Right lobe of liver (tissue), 6 donors: ENCODE measurements at regions not wholly inside any gene's neighbourhood (a gene's known extent, or its start where the extent isn't known, plus 50 kb on each side); places are given as distances from the start of the nearest gene placed in this dataset.

Source experiments
- ATAC-seq, 4 donors: fragments of 200-7000 bp; cut with Tn5 transposase; one replicate each; pipeline ENCODE4 v1.9.1; 2020; ENCODE audit warnings: mild to moderate bottlenecking in 4 of 4, moderate library complexity in 4 of 4
- DNase-seq, 3 donors: peaks; one replicate each; pipeline ENCODE4 v3.0.0-alpha.2; 2020
- H3K27ac ChIP-seq, 3 donors: fragments of 200-600 bp; one replicate each; pipeline ENCODE4 v1.8.0; 2022
- H3K27me3 ChIP-seq, 2 donors: fragments of 200-600 bp; one replicate each; pipeline ENCODE4 v1.8.0; 2022
- H3K36me3 ChIP-seq, 4 donors: fragments of 200-600 bp; sonication (generic) in 1 of 4; one replicate each; pipeline versions ENCODE4 v1.5.1 to v1.8.0; 2017 to 2022; ENCODE audit warnings: control low read depth in 1 of 4
- H3K4me1 ChIP-seq, 4 donors: fragments of 200-600 bp; sonication (generic) in 1 of 4; one replicate each; pipeline versions ENCODE4 v1.5.1 to v1.8.0; 2017 to 2022; ENCODE audit warnings: control low read depth in 1 of 4
- H3K4me3 ChIP-seq, 3 donors: fragments of 200-600 bp; one replicate each; pipeline ENCODE4 v1.8.0; 2022
- H3K9me3 ChIP-seq, 4 donors: fragments of 200-600 bp; sonication (generic) in 1 of 4; one replicate each; pipeline versions ENCODE4 v1.5.1 to v1.8.0; 2017 to 2022; ENCODE audit warnings: control low read depth in 1 of 4
- POLR2A ChIP-seq: fragments of 450-650 bp; IDR thresholded peaks from one replicate; pipeline ENCODE4 v1.6.1; 2017; ENCODE audit warnings: antibody characterized with exemption, mild to moderate bottlenecking
- WGBS: methylation state at CpG from one replicate; pipeline ENCODE4 v1.1.6; 2018; ENCODE audit warnings: low coverage, low lambda C conversion rate; ENCODE audit not compliant: insufficient coverage; ENCODE audit errors: missing lambda C conversion rate; 5-methylcytosine and 5-hydroxymethylcytosine counted together
- intact Hi-C, 2 donors: fragments of 100-400 bp; cut with DNase I; formaldehyde crosslinking; loops; one replicate each; pipeline versions ENCODE4 v1.11.2 to v1.14.1; 2022
- TF ChIP-seq, protein P1 (sequence below), 4 donors: fragments of 200-600 bp in 3 of 4; fragments of 450-650 bp in 1 of 4; IDR thresholded peaks; one replicate each; pipeline versions ENCODE4 v1.5.1 to v1.8.0; 2016 to 2022; ENCODE audit warnings: antibody characterized with exemption in 4 of 4, mild to moderate bottlenecking in 2 of 4
- donor health status: DM: no; HTN: yes; CAD: no.
- donor health status: DM: no; HTN: no; CAD: no.
- donor health status: DM: no; HTN: no; CAD: no.
- donor health status: DM: no; HTN: yes; CAD: no.
- donor health status: DM: no; HTN: yes; CAD: no.

DNA sequence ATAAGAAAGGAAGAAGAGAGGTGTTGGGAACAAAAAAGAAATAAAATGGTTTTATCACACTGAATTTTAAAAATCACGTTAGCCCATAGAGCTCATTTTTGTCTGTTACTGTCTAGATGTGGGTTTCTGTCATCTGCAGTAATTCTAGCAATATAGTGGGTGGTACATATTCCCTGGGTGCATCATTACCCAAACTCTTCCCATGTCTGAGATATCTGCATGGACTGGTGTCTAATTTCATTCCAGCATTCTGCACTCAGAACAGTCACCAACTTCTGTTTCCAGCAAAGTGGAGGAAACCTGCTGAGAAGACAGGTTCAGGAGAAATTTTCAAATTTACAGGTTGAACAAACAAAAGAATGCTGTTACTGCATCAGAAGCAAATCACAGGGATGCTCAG lies 263.8 kb downstream of the CDH11 start:
- H3K27me3 ChIP-seq: no peaks in the 10 kb centered on the region
- no peaks in the 10 kb centered on the region for H3K36me3 ChIP-seq
- intact Hi-C loops: no loop called here
- H3K9me3 ChIP-seq: no peaks in the 10 kb centered on the region
- TF ChIP-seq, protein P1, sequence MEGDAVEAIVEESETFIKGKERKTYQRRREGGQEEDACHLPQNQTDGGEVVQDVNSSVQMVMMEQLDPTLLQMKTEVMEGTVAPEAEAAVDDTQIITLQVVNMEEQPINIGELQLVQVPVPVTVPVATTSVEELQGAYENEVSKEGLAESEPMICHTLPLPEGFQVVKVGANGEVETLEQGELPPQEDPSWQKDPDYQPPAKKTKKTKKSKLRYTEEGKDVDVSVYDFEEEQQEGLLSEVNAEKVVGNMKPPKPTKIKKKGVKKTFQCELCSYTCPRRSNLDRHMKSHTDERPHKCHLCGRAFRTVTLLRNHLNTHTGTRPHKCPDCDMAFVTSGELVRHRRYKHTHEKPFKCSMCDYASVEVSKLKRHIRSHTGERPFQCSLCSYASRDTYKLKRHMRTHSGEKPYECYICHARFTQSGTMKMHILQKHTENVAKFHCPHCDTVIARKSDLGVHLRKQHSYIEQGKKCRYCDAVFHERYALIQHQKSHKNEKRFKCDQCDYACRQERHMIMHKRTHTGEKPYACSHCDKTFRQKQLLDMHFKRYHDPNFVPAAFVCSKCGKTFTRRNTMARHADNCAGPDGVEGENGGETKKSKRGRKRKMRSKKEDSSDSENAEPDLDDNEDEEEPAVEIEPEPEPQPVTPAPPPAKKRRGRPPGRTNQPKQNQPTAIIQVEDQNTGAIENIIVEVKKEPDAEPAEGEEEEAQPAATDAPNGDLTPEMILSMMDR (IDR thresholded peaks at IDR 0.05): no peak
- no peak for TF ChIP-seq POLR2A
- H3K4me3 ChIP-seq: no peak overlapping the region
- no peak overlapping the region for H3K27ac ChIP-seq
- WGBS: 40% methylated on average over 1 of the region's 1 CpG
- DNase-seq (no peak), ATAC-seq (no peak)
- H3K4me1 ChIP-seq: no peaks in the 10 kb centered on the region

DNA sequence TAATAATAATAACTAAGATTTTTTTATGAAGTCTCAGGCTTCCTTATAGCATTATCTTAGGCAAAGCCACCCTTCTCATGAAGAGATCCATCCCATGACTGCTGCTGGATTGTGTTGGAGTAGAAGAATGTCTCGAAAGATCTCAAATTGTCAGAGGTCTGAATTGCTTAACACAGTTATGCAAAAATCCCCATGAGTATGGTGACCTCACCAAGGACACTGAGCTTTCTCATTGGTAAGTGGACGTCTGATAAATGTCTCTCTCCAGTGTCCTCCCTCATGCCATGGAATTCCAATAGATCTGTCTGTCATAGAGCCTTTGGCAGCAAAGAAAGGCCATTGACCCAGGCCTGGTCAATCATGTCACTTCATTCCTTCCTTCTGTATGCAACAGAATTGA lies 264.5 kb downstream of the CDH11 start:
- H3K36me3 ChIP-seq: no peaks in the 10 kb centered on the region
- H3K9me3 ChIP-seq: no peaks in the 10 kb centered on the region
- intact Hi-C loops: no loop called here
- no peaks in the 10 kb centered on the region for H3K4me1 ChIP-seq
- H3K27me3 ChIP-seq: no peaks in the 10 kb centered on the region
- ATAC-seq (no peak), DNase-seq (no peak)
- TF ChIP-seq, protein P1 (IDR thresholded peaks at IDR 0.05): no peak
- TF ChIP-seq POLR2A: no peak
- H3K27ac ChIP-seq: no peak overlapping the region
- 18% methylated on average over 1 of the region's 2 CpGs for WGBS
- H3K4me3 ChIP-seq: no peak overlapping the region

DNA sequence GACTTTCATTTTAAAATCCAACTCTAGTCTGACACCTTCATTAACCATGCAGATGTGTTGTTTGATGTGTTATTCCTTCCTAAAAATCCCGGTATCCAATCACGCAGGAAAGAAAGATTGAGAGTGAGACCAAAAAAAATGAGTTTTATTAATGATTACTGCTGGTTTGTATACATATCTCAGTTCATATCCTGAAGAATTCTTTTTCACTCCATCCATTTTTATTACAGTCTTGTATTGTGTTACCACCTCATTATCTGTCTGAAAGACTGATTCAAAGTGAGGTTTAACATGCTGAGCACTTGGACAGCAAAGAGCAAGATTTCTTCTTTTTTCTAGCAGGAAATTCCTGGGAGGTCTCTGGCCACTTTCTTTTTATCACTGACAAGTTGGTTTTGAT lies 268.3 kb downstream of the CDH11 start:
- Histone ChIP-seq H3K27me3 (no peaks in the 10 kb centered on the region), H3K27ac (no peak overlapping the region), H3K4me3 (no peak overlapping the region), H3K4me1 (no peaks in the 10 kb centered on the region), H3K36me3 (no peaks in the 10 kb centered on the region), H3K9me3 (no peaks in the 10 kb centered on the region)
- intact Hi-C loops: no loop called here
- 53% methylated on average over 2 of the region's 2 CpGs for WGBS
- DNase-seq: no peak
- TF ChIP-seq, protein P1 (IDR thresholded peaks at IDR 0.05): no peak
- TF ChIP-seq POLR2A: no peak
- ATAC-seq: no peak

DNA sequence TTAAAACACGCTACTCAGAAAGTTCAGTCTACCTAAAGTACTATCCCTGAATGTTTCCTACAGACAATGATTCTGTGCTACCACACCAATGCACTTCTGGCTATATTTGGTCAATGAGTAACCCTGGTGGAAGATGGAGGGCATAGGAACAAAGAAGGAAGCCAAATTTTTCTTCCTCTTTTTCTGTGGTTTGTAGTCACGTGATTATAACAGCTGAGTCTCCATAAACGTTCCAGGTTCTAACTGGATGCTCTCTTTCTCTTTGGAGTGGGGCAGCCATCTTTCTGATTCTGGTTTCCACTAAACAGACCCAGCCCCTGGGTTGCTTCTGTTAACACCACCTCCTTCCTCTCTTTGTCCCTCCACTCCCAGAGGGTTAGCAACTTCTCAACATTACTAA lies 274.9 kb downstream of the CDH11 start:
- Histone ChIP-seq H3K9me3 (no peaks in the 10 kb centered on the region), H3K4me1 (no peaks in the 10 kb centered on the region), H3K27ac (no peak overlapping the region), H3K36me3 (no peaks in the 10 kb centered on the region), H3K27me3 (no peaks in the 10 kb centered on the region), H3K4me3 (no peak overlapping the region)
- no peak for ATAC-seq
- intact Hi-C loops: no loop called here
- WGBS: 11% methylated on average over 3 of the region's 3 CpGs
- no peak for DNase-seq
- TF ChIP-seq, protein P1 (IDR thresholded peaks at IDR 0.05): no peak
- TF ChIP-seq POLR2A: no peak

GRCh38 chr16:64845071-64845470 lies 276.8 kb downstream of the CDH11 start:
- no peak overlapping the region for H3K4me3 ChIP-seq
- intact Hi-C loops: no loop called here
- WGBS: 37% methylated on average over 2 of the region's 2 CpGs
- H3K27me3 ChIP-seq: no peaks in the 10 kb centered on the region
- TF ChIP-seq, protein P1 (IDR thresholded peaks at IDR 0.05): no peak
- no peak for TF ChIP-seq POLR2A
- H3K4me1 ChIP-seq: no peaks in the 10 kb centered on the region
- H3K36me3 ChIP-seq: no peaks in the 10 kb centered on the region
- DNase-seq (no peak), ATAC-seq (no peak)
- H3K27ac ChIP-seq: no peak overlapping the region
- no peaks in the 10 kb centered on the region for H3K9me3 ChIP-seq
